Activated CD4-positive, alpha-beta T cell treated with anti-CD3 and anti-CD28 coated beads, Interleukin-2, amount 10 ng/mL, durations not matched to agents 24 days and 14 days (primary cell): ENCODE measurements at regions not wholly inside any gene's neighbourhood (a gene's known extent, or its start where the extent isn't known, plus 50 kb on each side); places are given as distances from the start of the nearest gene placed in this dataset.
"Not testable (repeated sequence)": the region's sequence is repeated elsewhere in the genome, so short reads cannot be mapped to it uniquely, and the experiment has no call there.

Source experiments
- DNase-seq: peaks from one replicate; pipeline ENCODE4 v3.0.0; 2022
- H3K27ac Mint-ChIP-seq: one replicate; pipeline ENCODE4 v1.8.0; 2022; ENCODE audit warnings: mild to moderate bottlenecking, mixed read lengths
- H3K27me3 Mint-ChIP-seq: one replicate; pipeline ENCODE4 v1.8.0; 2022; ENCODE audit warnings: mixed read lengths
- H3K36me3 Mint-ChIP-seq: one replicate; pipeline ENCODE4 v1.8.0; 2022; ENCODE audit warnings: low read depth, mild to moderate bottlenecking, mixed read lengths
- H3K4me1 Mint-ChIP-seq: one replicate; pipeline ENCODE4 v1.8.0; 2021; ENCODE audit warnings: mixed read lengths
- H3K4me3 Mint-ChIP-seq: one replicate; pipeline ENCODE4 v1.8.0; 2022; ENCODE audit warnings: mild to moderate bottlenecking, moderate library complexity, mixed read lengths
- H3K9me3 Mint-ChIP-seq: one replicate; pipeline ENCODE4 v1.8.0; 2021; ENCODE audit warnings: mixed read lengths
- intact Hi-C: fragments of 100-400 bp; cut with micrococcal nuclease; formaldehyde crosslinking; loops from one replicate; pipeline ENCODE4 v1.15.1; 2023

DNA sequence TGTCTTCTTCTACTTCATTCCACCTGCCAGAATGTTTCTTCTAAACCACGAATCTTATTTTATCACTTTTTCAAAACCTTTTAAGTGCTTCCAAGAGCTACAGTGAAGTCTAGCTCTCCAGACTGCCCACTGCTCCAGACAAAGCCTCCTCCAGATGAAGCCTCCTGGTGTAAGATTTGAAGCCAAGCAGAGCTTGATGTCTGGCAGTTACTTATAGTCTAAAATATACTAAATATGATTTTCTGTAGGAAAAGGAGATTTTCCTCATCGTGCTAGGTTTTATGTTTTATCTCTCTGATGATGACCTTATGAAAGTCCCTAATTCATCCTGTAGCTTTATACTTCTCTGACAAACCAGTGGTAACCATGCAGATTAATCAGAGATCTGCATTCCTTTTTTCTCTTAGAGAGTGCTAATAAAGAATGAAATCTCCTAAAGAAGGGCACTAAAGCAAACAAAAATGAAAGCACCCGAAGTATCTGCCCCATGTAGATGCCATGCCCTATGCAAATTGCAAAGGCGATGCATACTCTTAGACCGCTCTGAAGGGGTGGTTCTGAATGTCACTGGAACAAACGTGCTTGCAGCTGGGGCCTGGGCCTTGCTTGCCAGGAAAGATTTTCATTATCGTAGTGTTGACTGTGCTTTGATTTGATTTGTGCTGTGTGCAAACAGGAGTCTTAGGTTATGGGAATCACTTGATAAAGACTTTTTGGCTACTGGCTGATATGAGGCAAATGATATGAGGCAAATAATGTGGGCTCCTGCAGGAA, 314.2 kb downstream of the PID1 start:
- Mint-ChIP-seq H3K36me3 (no peaks in the 10 kb centered on the region), H3K9me3 (peaks cover 4% of the 10 kb centered on the region), H3K4me3 (no peak overlapping the region), H3K4me1 (no peaks in the 10 kb centered on the region), H3K27ac (no peak overlapping the region), H3K27me3 (no peaks in the 10 kb centered on the region)
- intact Hi-C loops = no loop called here
- no peak for DNase-seq

DNA sequence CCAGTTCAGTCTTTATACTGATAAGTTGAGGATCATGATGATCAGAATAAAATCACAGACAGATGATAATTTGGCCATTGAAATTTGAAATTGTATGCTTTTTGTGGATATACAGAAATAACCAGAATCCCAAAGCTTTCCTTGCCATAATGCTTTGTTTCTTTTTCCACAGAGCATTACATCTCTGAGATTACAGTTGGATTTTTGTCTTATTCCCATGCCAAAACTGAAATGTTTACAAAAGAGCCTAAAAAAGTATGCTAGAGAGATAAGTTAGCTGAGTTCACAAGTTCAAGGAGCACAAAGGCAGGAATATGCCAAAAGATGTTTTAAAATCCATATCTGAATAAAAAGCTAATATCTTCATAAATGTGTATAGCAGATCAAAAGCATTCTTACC, 321.3 kb downstream of the PID1 start:
- DNase-seq = no peak
- Mint-ChIP-seq H3K4me1 (no peaks in the 10 kb centered on the region), H3K27me3 (no peaks in the 10 kb centered on the region), H3K36me3 (no peaks in the 10 kb centered on the region), H3K4me3 (no peak overlapping the region), H3K9me3 (no peaks in the 10 kb centered on the region), H3K27ac (no peak overlapping the region)
- intact Hi-C loops = no loop called here

DNA sequence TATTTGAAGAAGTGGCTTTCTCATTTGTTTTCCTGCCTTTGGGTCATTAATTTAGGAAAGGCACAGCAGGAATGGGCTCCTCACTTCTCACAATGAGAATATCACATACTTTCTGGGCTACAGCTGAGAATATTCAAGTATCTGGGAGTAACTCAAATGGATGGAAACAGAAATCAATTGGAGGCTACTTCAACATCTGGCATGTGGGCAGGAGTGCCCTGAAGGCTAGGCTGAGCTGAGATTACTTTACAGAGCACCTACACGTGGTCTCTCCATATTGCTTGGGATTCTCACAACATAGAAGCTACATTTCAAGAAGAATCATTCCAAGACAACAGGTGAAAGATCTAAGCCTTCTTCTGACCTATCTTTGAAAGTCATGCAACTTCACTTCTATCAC, 325.4 kb downstream of the PID1 start:
- intact Hi-C loops = no loop called here

DNA sequence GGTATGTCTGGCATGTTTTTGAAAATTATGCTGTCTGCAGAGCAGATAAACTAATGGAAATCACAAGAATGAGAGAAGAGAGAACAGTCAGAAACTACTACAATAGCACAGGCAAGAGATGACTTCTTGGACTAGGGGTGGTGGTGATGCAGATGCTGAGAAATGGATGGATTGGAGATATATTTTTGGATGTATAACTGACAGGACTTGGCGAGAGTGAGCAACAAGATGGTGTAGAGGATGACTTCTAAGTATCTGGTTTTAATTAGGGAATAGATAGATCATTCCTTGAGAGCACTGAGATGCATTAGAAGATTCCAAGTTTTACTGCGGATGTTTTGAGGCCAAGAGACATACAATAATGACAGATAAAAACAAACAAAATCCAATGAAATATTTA, 328.2 kb downstream of the PID1 start:
- no peak overlapping the region for H3K4me3 Mint-ChIP-seq
- intact Hi-C loops = no loop called here
- peaks cover 7% of the 10 kb centered on the region for H3K9me3 Mint-ChIP-seq
- H3K27me3 Mint-ChIP-seq = no peaks in the 10 kb centered on the region
- DNase-seq = no peak
- no peak overlapping the region for H3K27ac Mint-ChIP-seq
- H3K36me3 Mint-ChIP-seq = no peaks in the 10 kb centered on the region
- H3K4me1 Mint-ChIP-seq = no peaks in the 10 kb centered on the region

More for the DNA sequence above, 325.4 kb downstream of the PID1 start:
- H3K4me1 Mint-ChIP-seq = no peaks in the 10 kb centered on the region
- no peak for DNase-seq
- no peaks in the 10 kb centered on the region for H3K27me3 Mint-ChIP-seq
- no peaks in the 10 kb centered on the region for H3K36me3 Mint-ChIP-seq
- H3K9me3 Mint-ChIP-seq = peaks cover 7% of the 10 kb centered on the region
- H3K27ac Mint-ChIP-seq = no peak overlapping the region
- no peak overlapping the region for H3K4me3 Mint-ChIP-seq

DNA sequence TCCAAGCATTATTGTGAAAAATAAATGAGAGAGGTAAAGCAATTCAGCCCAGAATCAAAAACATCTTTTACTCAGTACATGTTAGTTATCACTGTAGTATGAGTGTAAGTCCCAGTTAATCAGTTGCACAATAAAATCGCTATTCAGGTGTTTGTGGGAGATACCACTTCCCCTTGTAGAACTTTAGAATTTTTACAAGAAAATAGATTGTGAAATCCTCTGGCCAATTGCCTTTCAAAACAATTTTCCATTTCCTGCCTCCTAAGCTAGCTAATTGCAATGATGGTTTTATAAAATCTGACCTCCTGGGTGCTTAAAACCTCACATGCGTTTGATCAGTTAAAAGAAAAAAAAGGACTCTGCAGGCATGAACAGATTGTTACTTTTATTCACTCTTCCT, 332.5 kb downstream of the PID1 start:
- H3K4me1 Mint-ChIP-seq = no peaks in the 10 kb centered on the region
- no peak for DNase-seq
- no peak overlapping the region for H3K4me3 Mint-ChIP-seq
- H3K27ac Mint-ChIP-seq = no peak overlapping the region
- H3K36me3 Mint-ChIP-seq = no peaks in the 10 kb centered on the region
- H3K9me3 Mint-ChIP-seq = peaks cover 19% of the 10 kb centered on the region
- H3K27me3 Mint-ChIP-seq = no peaks in the 10 kb centered on the region
- intact Hi-C loops = no loop called here

DNA sequence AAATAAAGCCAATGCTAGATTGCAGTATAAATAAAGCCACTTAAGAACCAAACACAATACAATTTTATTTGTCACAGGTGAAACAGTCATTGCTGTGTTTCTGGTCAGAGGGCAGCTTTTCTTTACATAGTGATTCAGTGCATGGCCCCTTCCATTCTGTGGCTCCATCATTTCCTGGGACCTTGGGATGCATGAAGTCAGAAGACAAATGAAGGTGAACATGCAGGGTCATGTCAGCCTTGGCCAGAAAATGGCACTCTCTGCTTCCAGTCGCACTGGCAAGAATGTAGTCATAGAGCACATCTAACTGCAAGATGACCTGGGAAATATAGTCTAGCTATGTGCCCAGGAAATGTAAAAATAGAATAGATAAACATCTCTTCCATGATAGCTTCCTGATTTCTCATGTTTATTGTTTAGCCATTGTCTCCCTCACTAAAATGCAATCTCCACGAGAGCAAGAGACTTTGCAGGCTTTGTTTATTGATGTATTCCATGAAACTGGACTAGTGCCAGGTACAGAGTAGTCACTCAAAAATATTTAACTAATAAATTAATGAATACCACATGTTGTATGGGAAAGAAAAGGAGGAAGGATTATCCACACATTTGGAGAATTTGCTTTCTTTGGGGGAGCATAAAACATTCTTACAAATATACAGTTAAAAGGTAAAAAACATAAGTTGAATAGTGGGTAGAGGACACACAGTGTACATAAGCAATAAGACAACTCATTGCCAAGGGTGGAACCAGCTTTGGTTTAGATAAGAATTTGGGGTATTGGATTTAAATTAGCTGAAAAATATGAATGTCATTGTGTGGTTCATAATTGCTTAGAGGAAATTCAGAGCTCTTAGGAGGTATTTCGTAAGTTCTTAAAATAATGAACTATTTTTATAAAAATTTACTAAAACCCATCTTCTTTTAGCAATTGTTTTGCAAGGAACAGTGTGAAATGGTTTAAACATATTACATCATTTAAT, 343.8 kb downstream of the PID1 start:
- H3K36me3 Mint-ChIP-seq = no peaks in the 10 kb centered on the region
- H3K9me3 Mint-ChIP-seq = peaks cover 5% of the 10 kb centered on the region
- intact Hi-C loops = no loop called here
- H3K27me3 Mint-ChIP-seq = no peaks in the 10 kb centered on the region
- H3K27ac Mint-ChIP-seq = no peak overlapping the region
- H3K4me3 Mint-ChIP-seq = no peak overlapping the region
- H3K4me1 Mint-ChIP-seq = no peaks in the 10 kb centered on the region
- no peak for DNase-seq

GRCh38 chr2:228919808-228920207, 351.3 kb downstream of the PID1 start:
- H3K27me3 Mint-ChIP-seq = no peaks in the 10 kb centered on the region
- intact Hi-C loops = no loop called here

GRCh38 chr2:228917220-228917619, 353.9 kb downstream of the PID1 start:
- peaks cover 4% of the 10 kb centered on the region for H3K9me3 Mint-ChIP-seq

More at GRCh38 chr2:228919808-228920207, 351.3 kb downstream of the PID1 start:
- DNase-seq = no peak
- H3K4me3 Mint-ChIP-seq = no peak overlapping the region
- H3K27ac Mint-ChIP-seq = no peak overlapping the region
- H3K36me3 Mint-ChIP-seq = no peaks in the 10 kb centered on the region
- H3K4me1 Mint-ChIP-seq = no peaks in the 10 kb centered on the region
- peaks cover 8% of the 10 kb centered on the region for H3K9me3 Mint-ChIP-seq

GRCh38 chr2:228916416-228917090, 354.5 kb downstream of the PID1 start:
- Mint-ChIP-seq H3K9me3 (peaks cover 4% of the 10 kb centered on the region), H3K36me3 (no peaks in the 10 kb centered on the region), H3K4me3 (no peak overlapping the region), H3K27ac (no peak overlapping the region), H3K4me1 (no peaks in the 10 kb centered on the region), H3K27me3 (no peaks in the 10 kb centered on the region)
- intact Hi-C loops = no loop called here
- DNase-seq = no peak

More at GRCh38 chr2:228917220-228917619, 353.9 kb downstream of the PID1 start:
- H3K27me3 Mint-ChIP-seq = no peaks in the 10 kb centered on the region
- no peaks in the 10 kb centered on the region for H3K4me1 Mint-ChIP-seq
- DNase-seq = no peak
- no peak overlapping the region for H3K27ac Mint-ChIP-seq
- no peak overlapping the region for H3K4me3 Mint-ChIP-seq
- intact Hi-C loops = no loop called here
- no peaks in the 10 kb centered on the region for H3K36me3 Mint-ChIP-seq

DNA sequence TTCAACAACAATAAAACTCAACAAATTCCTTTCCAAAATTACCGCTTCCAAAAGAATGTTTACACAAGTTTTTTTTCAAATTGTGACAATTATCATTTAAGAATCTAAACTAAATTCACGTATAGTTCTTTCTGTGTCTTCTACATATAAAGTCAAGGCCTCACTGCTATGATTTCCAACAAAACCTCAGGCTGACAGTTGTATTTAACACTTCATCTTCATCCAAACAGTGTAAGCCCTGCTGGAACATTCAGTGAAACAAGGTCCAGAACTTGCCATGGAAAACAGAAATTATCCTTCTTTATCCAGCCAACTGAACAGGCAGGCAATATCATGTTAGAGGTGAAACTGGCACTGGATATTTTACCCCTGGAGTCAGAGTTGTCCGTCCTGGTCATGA, 357.9 kb downstream of the PID1 start:
- intact Hi-C loops = no loop called here
- H3K9me3 Mint-ChIP-seq = no peaks in the 10 kb centered on the region
- no peaks in the 10 kb centered on the region for H3K36me3 Mint-ChIP-seq

DNA sequence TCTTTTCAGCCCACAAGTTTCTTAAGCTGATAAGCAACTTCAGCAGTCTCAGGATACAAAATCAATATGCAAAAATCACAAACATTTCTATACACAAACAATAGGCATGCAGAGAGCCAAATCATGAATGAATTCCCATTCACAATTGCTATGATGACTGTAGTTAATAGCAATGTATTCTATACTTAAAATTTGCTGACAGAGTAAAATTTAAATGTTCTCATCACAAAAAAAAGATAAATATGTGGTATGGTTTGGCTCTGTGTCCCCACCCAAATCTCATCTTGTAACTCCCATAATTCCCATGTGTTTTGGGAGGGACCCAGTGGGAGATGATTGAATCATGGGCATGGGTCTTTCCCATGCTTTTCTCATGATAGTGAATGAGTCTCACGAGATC, 360.2 kb downstream of the PID1 start:
- intact Hi-C loops, H3K4me1 Mint-ChIP-seq, DNase-seq, H3K36me3 Mint-ChIP-seq, H3K9me3 Mint-ChIP-seq, H3K27ac Mint-ChIP-seq, H3K4me3 Mint-ChIP-seq, H3K27me3 Mint-ChIP-seq: not testable (repeated sequence)

More for the DNA sequence above, 357.9 kb downstream of the PID1 start:
- H3K4me1 Mint-ChIP-seq = no peaks in the 10 kb centered on the region
- DNase-seq = no peak
- no peak overlapping the region for H3K27ac Mint-ChIP-seq
- H3K4me3 Mint-ChIP-seq = no peak overlapping the region
- H3K27me3 Mint-ChIP-seq = no peaks in the 10 kb centered on the region

DNA sequence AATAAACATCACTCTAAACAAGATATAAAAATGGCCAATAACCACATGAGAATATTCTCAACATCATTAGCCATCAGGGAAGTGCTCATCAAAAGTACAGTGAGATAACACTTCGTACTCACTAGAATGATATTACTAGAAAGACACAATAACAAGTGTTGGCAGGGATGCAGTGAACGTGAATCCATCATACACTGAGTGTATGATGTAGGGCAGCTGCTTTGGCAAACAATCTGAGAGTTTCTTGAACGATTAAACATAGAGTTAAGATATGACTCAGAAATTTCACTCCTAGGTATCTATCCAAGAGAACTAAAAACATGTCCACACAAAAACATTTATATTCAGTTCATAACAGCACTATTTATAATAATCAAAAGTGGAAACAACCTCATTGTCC, 368.9 kb downstream of the PID1 start:
- Mint-ChIP-seq H3K36me3 (no peaks in the 10 kb centered on the region), H3K4me3 (no peak overlapping the region), H3K27me3 (no peaks in the 10 kb centered on the region), H3K4me1 (no peaks in the 10 kb centered on the region), H3K9me3 (no peaks in the 10 kb centered on the region), H3K27ac (no peak overlapping the region)
- intact Hi-C loops = no loop called here
- DNase-seq = no peak

DNA sequence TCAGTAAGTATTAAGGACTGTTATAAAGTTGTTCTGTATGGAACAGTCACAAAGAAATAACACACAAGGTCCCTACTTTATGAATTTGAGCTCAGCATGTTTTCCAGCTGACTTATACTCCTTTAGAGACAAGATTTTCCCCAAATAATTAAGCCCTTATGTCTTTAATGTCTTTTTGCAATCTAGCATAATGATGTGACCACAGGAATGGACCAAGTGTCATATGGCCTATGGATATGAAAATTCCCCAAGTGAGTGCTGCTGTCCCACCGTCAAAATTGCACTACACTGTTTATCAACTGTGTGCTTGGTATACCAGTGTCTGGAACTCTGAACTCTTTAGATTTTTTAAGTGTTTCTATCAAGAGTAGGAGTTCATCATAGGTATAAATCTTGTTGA, 369.6 kb downstream of the PID1 start:
- Mint-ChIP-seq H3K36me3 (no peaks in the 10 kb centered on the region), H3K27ac (no peak overlapping the region), H3K9me3 (no peaks in the 10 kb centered on the region)

GRCh38 chr2:228878138-228878537, 392.9 kb downstream of the PID1 start:
- no peak overlapping the region for H3K27ac Mint-ChIP-seq
- intact Hi-C loops = no loop called here
- no peaks in the 10 kb centered on the region for H3K4me1 Mint-ChIP-seq
- H3K9me3 Mint-ChIP-seq = no peaks in the 10 kb centered on the region
- no peaks in the 10 kb centered on the region for H3K27me3 Mint-ChIP-seq
- DNase-seq = no peak
- H3K36me3 Mint-ChIP-seq = no peaks in the 10 kb centered on the region
- H3K4me3 Mint-ChIP-seq = no peak overlapping the region

More for the DNA sequence above, 369.6 kb downstream of the PID1 start:
- DNase-seq = no peak
- Mint-ChIP-seq H3K27me3 (no peaks in the 10 kb centered on the region), H3K4me3 (no peak overlapping the region), H3K4me1 (no peaks in the 10 kb centered on the region)
- intact Hi-C loops = no loop called here
